HepG2 (cell line): ENCODE measurements at regions not wholly inside any gene's neighbourhood (a gene's known extent, or its start where the extent isn't known, plus 50 kb on each side); places are given as distances from the start of the nearest gene placed in this dataset.

Source experiments
- AHR ChIP-seq: IDR thresholded peaks from 2 replicates; pipeline ENCODE4 v1.6.1; 2018; ENCODE audit warnings: missing genetic modification reagents, missing compliant biosample characterization
- POLR2AphosphoS5 ChIP-seq: IDR thresholded peaks from 2 replicates; pipeline ENCODE4 v1.6.1; 2012; ENCODE audit warnings: low read depth, low read length

DNA sequence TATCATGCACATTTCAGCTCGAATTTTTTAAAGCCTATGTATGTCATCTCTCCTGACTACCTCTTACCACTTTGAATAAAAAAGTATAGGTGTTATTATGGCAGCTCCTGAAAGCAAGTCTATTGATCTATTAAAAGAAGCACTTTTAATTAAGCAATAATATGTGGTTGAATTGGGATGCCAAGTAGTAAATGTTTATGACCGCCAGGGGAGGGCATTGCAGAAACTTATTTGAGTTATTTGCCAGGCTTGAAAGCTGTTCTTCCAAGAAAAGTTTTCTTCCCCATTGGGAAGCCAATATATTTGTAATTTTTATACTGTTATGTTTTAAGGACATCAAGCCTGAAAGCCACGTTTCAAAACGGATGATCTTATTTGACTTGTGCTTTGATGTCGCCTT lies 88.1 kb upstream of the SOX21 start:
- TF ChIP-seq POLR2AphosphoS5 = no peak
- no peak for TF ChIP-seq AHR (CRISPR knock-in tag)
